22Rv1 (cell line): ENCODE measurements at regions not wholly inside any gene's neighbourhood (a gene's known extent, or its start where the extent isn't known, plus 50 kb on each side); places are given as distances from the start of the nearest gene placed in this dataset.
A peak's percentile ranks its signal among the peaks of the same experiment; 100 is the strongest.
"Not testable (repeated sequence)": the region's sequence is repeated elsewhere in the genome, so short reads cannot be mapped to it uniquely, and the experiment has no call there.

Experiments
- H3K27ac ChIP-seq: fragments of 450-650 bp; 2 replicates; pipeline ENCODE4 v1.5.1; 2017

DNA sequence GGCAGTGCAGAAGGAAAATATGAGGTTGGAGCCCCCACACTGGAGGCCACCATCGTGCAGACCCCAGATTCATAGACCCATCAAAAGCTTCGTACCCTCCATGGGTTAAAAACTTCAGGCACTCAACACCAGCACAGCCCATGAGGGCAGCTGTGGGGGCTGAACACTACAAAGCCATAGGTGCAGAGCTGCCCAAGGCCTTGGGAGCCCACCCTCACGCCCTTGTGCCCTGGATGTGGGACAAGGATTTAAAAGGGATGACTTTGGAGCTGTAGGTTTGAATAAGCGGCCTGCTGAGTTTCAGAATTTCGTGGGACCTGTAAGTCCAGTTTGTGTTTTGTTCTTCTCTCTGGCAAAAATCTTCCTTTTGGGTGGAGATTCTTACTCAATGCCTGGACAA lies 747.6 kb downstream of the SPATA31A6 start:
- H3K27ac ChIP-seq = not testable (repeated sequence)

DNA sequence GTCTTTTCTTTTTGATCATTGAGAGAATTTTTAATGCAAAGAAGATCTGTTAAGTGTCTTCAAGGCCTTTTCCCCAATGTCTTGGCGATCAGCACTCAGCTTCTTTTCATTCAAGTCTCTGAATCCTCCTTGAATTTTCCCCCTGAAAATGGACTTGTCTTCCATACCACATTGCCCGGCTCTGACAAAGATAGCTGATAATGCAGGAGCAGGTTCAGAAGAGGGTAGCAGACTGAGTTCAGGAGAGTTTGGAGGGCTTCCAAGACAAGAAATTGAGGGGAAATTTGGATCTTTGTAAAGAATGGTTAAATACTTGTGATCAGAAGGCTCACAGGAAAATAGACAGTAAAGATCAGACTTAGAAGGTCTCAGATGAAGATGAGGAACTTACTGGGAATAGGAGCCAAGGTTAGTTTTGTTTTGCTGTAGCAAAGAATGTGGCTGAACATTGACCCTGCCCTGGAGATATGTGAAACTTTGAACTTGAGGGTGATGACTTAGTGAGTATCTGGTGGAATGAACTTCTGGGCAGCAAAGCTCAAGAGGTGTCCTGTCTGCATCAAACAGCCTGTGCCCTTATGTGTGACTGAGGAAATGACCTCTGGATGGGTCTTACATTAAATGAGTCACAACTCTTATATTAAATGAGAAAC lies 754.2 kb downstream of the SPATA31A6 start:
- H3K27ac ChIP-seq = not testable (repeated sequence)

DNA sequence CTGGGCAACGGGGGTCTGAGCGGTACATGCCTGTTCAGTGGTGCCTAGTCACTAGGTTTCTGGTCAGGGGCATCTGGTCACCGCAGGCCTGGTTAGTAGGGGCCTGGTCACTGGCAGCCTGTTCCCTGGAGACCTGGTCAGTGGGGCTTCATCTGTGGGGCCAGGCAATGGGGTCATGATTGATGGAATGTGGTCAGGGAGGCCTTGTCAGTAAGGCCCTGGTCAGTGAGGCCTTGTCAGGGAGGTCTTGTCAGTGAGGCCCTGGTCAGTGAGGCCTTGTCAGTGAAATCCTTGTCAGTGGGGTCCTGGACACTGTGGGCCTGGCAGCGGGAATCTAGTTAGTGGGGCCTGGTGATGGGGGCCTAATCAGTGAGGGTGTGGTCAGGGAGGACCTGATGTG lies 763.6 kb downstream of the SPATA31A6 start:
- not testable (repeated sequence) for H3K27ac ChIP-seq

DNA sequence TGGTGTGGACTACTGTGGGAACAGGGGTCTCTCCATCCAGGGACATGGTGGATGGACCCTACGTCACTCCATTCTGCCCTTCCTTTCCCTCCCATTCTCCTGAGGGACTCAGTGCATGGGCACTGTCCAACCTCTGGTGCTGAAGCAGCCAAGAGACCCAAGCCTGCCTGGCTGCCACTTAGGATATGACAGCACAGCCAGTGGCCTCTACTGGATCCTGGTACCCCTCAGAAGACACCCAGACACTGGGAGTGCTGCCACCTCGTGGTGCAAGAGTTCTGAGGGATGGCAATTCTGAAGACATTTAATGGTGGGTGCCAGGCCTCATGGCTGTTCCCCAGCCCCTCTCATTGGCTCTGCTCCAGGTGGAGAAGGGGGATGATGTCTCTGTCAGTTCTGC lies 767.8 kb downstream of the SPATA31A6 start:
- not testable (repeated sequence) for H3K27ac ChIP-seq

DNA sequence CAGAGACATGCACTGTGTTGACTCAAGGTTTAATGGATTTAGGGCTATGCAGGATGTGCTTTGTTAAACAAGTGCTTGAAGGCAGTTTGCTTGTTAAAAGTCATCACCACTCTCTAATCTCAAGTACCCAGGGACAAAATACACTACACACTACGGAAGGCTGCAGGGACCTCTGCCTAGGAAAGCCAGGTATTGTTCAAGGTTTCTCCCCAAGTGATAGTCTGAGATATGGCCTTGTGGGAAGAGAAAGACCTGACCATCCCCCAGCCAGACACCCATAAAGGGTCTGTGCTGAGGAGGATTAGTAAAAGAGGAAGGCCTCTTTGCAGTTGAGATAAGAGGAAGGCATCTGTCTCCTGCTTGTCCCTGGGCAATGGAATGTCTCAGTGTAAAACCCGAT lies 781.7 kb downstream of the SPATA31A6 start:
- H3K27ac ChIP-seq = peak overlapping the region; percentile 69

DNA sequence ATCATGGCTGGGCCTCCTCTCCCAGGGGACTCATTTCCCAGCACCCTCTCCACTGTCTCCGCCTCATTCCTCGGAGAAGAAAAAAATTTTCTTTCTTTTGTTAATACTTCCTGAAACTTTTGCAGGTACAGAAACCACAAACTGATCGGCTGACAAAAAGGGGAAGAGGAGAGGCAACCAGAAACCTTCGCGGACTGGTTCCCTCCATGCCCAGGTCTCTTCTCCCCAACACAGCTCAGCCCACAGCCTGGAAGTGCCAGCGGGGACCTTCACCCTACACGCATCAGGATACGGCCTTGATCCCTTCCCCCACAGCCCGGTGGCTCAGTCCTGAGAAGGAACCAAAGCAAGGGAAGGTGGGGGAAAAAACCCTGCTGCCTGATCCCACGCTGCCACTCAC lies 788.4 kb downstream of the SPATA31A6 start:
- H3K27ac ChIP-seq = not testable (repeated sequence)

DNA sequence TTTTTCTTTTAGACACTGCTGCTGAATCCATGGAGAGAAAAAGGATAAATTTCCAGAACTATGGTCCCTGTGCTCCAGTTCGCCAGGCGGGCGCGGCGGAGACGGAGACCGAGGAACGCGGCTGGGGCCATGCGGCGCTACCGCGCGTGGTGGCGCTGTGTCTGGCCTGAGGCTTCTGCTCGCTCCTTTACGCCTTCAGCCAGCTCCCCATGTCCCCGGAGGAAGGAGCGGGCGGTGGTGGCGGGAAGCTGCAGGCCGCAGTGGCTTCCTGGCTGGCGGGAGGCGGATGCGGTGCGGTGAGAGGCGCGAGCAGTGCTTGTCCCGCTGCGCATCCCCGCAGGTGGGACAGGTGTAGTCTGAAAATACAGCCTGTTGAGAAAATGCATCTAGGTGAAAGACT lies 791.3 kb downstream of the SPATA31A6 start:
- H3K27ac ChIP-seq = not testable (repeated sequence)

DNA sequence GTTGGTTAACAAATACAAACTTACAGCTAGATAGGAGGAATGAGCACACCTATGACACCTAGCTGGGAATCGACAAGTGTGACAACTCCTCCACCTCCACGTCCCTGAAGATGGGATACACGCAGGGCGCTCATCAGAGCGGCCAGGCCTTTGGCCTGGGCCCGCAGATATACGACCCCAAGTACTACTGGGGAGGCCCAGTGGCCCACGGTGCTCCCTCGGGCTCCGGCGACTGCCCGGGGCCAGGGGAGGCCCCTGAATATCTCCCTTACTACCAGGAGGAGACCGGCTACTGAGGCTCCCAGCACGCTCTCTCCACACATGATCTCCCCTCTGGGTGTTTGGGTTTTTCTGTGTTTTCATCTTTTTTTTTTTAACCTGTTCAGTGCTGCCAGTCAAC lies 801.3 kb downstream of the SPATA31A6 start:
- H3K27ac ChIP-seq = not testable (repeated sequence)
